Progenitor cell of endocrine pancreas (in vitro differentiated cells): ENCODE measurements at regions not wholly inside any gene's neighbourhood (a gene's known extent, or its start where the extent isn't known, plus 50 kb on each side); places are given as distances from the start of the nearest gene placed in this dataset.

Experiments
- DNase-seq: peaks from one replicate; pipeline ENCODE4 v3.0.0; 2021; ENCODE audit warnings: low spot score; ENCODE audit not compliant: unreplicated experiment
- H3K27ac Mint-ChIP-seq: 2 replicates; pipeline ENCODE4 v1.8.0; 2021; ENCODE audit warnings: mild to moderate bottlenecking, moderate library complexity, mixed read lengths
- H3K27me3 Mint-ChIP-seq: 2 replicates; pipeline ENCODE4 v1.8.0; 2021; ENCODE audit warnings: mixed read lengths
- H3K36me3 Mint-ChIP-seq: 2 replicates; pipeline ENCODE4 v1.8.0; 2022; ENCODE audit warnings: mixed read lengths; ENCODE audit not compliant: insufficient read depth
- H3K4me1 Mint-ChIP-seq: 2 replicates; pipeline ENCODE4 v1.8.0; 2021; ENCODE audit warnings: low read depth, mixed read lengths
- H3K4me3 Mint-ChIP-seq: 2 replicates; pipeline ENCODE4 v1.8.0; 2021; ENCODE audit warnings: low read depth, mild to moderate bottlenecking, moderate library complexity, mixed read lengths
- H3K9me3 Mint-ChIP-seq: 2 replicates; pipeline ENCODE4 v1.8.0; 2021; ENCODE audit warnings: low read depth, mixed read lengths
- TF ChIP-seq, protein P1 (sequence below): fragments of 200-600 bp; sonication (generic); IDR thresholded peaks from one replicate; pipeline ENCODE4 v1.5.0; 2021; ENCODE audit warnings: antibody characterized with exemption, mild to moderate bottlenecking; ENCODE audit not compliant: unreplicated experiment

DNA sequence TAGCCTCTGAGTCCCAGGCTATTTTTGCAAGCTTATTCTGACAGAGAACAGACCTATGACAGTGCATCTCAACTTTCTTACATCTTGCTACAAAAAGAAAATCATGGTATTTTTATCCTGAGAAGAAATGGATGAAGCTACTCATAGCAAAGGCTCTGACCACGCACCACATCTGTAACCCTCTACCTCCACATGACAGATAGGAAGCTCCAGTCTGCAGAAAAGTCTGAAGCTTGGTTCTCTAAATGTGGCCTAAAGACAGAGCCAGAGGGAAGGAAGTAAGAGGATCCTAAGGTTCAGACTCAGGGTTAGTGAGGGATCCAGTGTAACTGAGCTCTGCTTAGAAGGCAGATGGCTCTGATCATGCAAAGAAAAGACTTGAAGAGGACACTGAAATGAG lies 58.4 kb upstream of the ABCB5 start:
- no peak overlapping the region for H3K4me3 Mint-ChIP-seq
- H3K4me1 Mint-ChIP-seq, result no peaks in the 10 kb centered on the region
- no peak overlapping the region for H3K27ac Mint-ChIP-seq
- no peaks in the 10 kb centered on the region for H3K36me3 Mint-ChIP-seq
- TF ChIP-seq, protein P1, sequence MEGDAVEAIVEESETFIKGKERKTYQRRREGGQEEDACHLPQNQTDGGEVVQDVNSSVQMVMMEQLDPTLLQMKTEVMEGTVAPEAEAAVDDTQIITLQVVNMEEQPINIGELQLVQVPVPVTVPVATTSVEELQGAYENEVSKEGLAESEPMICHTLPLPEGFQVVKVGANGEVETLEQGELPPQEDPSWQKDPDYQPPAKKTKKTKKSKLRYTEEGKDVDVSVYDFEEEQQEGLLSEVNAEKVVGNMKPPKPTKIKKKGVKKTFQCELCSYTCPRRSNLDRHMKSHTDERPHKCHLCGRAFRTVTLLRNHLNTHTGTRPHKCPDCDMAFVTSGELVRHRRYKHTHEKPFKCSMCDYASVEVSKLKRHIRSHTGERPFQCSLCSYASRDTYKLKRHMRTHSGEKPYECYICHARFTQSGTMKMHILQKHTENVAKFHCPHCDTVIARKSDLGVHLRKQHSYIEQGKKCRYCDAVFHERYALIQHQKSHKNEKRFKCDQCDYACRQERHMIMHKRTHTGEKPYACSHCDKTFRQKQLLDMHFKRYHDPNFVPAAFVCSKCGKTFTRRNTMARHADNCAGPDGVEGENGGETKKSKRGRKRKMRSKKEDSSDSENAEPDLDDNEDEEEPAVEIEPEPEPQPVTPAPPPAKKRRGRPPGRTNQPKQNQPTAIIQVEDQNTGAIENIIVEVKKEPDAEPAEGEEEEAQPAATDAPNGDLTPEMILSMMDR, result no peak
- H3K9me3 Mint-ChIP-seq, result peaks cover 4% of the 10 kb centered on the region
- H3K27me3 Mint-ChIP-seq, result no peaks in the 10 kb centered on the region
- no peak for DNase-seq

DNA sequence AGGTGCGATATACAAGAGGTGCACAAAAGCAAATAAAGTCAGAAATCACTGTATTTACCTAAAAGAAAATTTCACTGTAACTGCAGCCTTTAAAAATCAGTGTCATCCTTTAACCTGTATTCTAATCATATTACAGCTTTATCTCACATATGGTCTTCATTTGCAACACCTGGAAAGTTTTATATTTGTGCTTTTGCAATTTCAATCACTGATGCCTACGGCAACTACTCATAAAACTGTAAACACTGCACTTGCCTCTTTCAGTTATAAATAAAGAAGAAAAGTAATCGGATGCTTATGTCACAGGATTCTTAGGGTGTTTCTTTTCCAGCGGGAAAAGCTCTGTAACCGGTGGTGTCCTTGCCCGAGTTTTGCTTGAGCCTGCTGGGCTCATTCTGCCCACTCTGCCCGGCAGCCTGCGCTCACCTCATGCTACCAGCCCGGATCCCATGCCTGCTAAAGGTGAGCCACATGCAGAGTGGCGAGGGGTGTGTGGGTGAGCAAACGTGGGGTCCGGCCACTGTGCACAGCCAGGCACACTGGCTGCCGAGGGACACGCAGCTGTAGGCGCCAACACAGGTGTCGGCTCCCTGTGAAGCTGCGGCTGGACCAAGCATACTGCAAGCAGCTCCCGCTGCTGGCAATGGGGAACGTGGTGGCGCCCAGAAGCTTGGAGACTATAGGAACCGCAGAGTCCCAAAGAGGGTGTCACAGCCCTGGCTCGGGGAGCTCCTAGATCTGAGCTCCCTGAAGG lies 56.3 kb upstream of the ABCB5 start:
- H3K9me3 Mint-ChIP-seq, result peaks cover 4% of the 10 kb centered on the region
- no peaks in the 10 kb centered on the region for H3K4me1 Mint-ChIP-seq
- no peak for DNase-seq
- no peak overlapping the region for H3K4me3 Mint-ChIP-seq
- H3K27ac Mint-ChIP-seq, result no peak overlapping the region
- no peaks in the 10 kb centered on the region for H3K36me3 Mint-ChIP-seq
- no peaks in the 10 kb centered on the region for H3K27me3 Mint-ChIP-seq
- TF ChIP-seq, protein P1, result no peak

GRCh38 chr7:20559883-20560282 lies 55.6 kb upstream of the ABCB5 start:
- TF ChIP-seq, protein P1, result no peak
- Mint-ChIP-seq H3K4me3 (no peak overlapping the region), H3K27me3 (no peaks in the 10 kb centered on the region), H3K4me1 (no peaks in the 10 kb centered on the region), H3K9me3 (peaks cover 4% of the 10 kb centered on the region), H3K27ac (no peak overlapping the region), H3K36me3 (no peaks in the 10 kb centered on the region)
- no peak for DNase-seq

GRCh38 chr7:20560325-20561180 lies 54.9 kb upstream of the ABCB5 start:
- Mint-ChIP-seq H3K9me3 (peaks cover 4% of the 10 kb centered on the region), H3K27ac (peak overlapping the region; percentile 3), H3K36me3 (no peaks in the 10 kb centered on the region), H3K27me3 (no peaks in the 10 kb centered on the region), H3K4me1 (no peaks in the 10 kb centered on the region), H3K4me3 (no peak overlapping the region)
- no peak for DNase-seq
- TF ChIP-seq, protein P1, result no peak

- H3K4me3 Mint-ChIP-seq, result no peak overlapping the region
- no peak for DNase-seq
- H3K27ac Mint-ChIP-seq, result no peak overlapping the region
- H3K9me3 Mint-ChIP-seq, result peaks cover 4% of the 10 kb centered on the region
- H3K27me3 Mint-ChIP-seq, result no peaks in the 10 kb centered on the region
- H3K36me3 Mint-ChIP-seq, result no peaks in the 10 kb centered on the region
- H3K4me1 Mint-ChIP-seq, result no peaks in the 10 kb centered on the region
- TF ChIP-seq, protein P1, result no peak
These were observed 54.0 kb upstream of the ABCB5 start for GRCh38 chr7:20561466-20561865.
